ENCODE measurements at regions not wholly inside any gene's neighbourhood (a gene's known extent, or its start where the extent isn't known, plus 50 kb on each side); places are given as distances from the start of the nearest gene placed in this dataset.
"Not testable (repeated sequence)": the region's sequence is repeated elsewhere in the genome, so short reads cannot be mapped to it uniquely, and the experiment has no call there.

- H3K27ac Mint-ChIP-seq, result no peak overlapping the region
- no peak overlapping the region for H3K4me3 Mint-ChIP-seq
- H3K36me3 Mint-ChIP-seq (ENCODE audit: insufficient read depth in 2 of 2), result no peaks in the 10 kb centered on the region
- DNase-seq (no peak), ATAC-seq (replicated peaks in 1 of 2) (no peak)
- H3K9me3 Mint-ChIP-seq, result no peaks in the 10 kb centered on the region
- peaks cover 11% of the 10 kb centered on the region for H3K27me3 Mint-ChIP-seq (ENCODE audit: low read depth)
- H3K4me1 Mint-ChIP-seq (ENCODE audit: low read depth), result no peaks in the 10 kb centered on the region
Observed at GRCh38 chr6:167219967-167220512, 62.3 kb upstream of the GPR31 start.

GRCh38 chr6:167221400-167222201 is 63.8 kb upstream of the GPR31 start:
- ATAC-seq (replicated peaks in 1 of 2) (no peak), DNase-seq (no peak)
- H3K36me3 Mint-ChIP-seq (ENCODE audit: insufficient read depth in 2 of 2), result no peaks in the 10 kb centered on the region
- H3K27me3 Mint-ChIP-seq (ENCODE audit: low read depth), result peaks cover 14% of the 10 kb centered on the region
- no peaks in the 10 kb centered on the region for H3K9me3 Mint-ChIP-seq
- H3K4me1 Mint-ChIP-seq (ENCODE audit: low read depth), result no peaks in the 10 kb centered on the region
- no peak overlapping the region for H3K4me3 Mint-ChIP-seq
- H3K27ac Mint-ChIP-seq, result no peak overlapping the region

- H3K4me3 Mint-ChIP-seq; H3K4me1 Mint-ChIP-seq (ENCODE audit: low read depth); H3K27ac Mint-ChIP-seq; H3K36me3 Mint-ChIP-seq (ENCODE audit: insufficient read depth in 2 of 2); DNase-seq; H3K9me3 Mint-ChIP-seq; ATAC-seq (replicated peaks in 1 of 2): not testable (repeated sequence)
- peaks cover 25% of the 10 kb centered on the region for H3K27me3 Mint-ChIP-seq (ENCODE audit: low read depth)
Observed at GRCh38 chr6:167225566-167226382, 65.3 kb upstream of the UNC93A start.

GRCh38 chr6:167226383-167226685 is 64.8 kb upstream of the UNC93A start:
- Mint-ChIP-seq H3K4me3 (no peak overlapping the region), H3K27me3 (ENCODE audit: low read depth) (peaks cover 25% of the 10 kb centered on the region), H3K9me3 (no peaks in the 10 kb centered on the region), H3K36me3 (ENCODE audit: insufficient read depth in 2 of 2) (no peaks in the 10 kb centered on the region), H3K4me1 (ENCODE audit: low read depth) (no peaks in the 10 kb centered on the region), H3K27ac (no peak overlapping the region)
- no peak for ATAC-seq (replicated peaks in 1 of 2)
- DNase-seq, result no peak

- Mint-ChIP-seq H3K4me1 (ENCODE audit: low read depth) (no peaks in the 10 kb centered on the region), H3K27ac (no peak overlapping the region), H3K9me3 (no peaks in the 10 kb centered on the region), H3K36me3 (ENCODE audit: insufficient read depth in 2 of 2) (no peaks in the 10 kb centered on the region), H3K27me3 (ENCODE audit: low read depth) (peaks cover 25% of the 10 kb centered on the region), H3K4me3 (no peak overlapping the region)
- ATAC-seq (replicated peaks in 1 of 2) (no peak), DNase-seq (no peak)
Observed at GRCh38 chr6:167226791-167227190, 64.3 kb upstream of the UNC93A start.

- DNase-seq (no peak), ATAC-seq (replicated peaks in 1 of 2) (no peak)
- Mint-ChIP-seq H3K4me1 (ENCODE audit: low read depth) (no peaks in the 10 kb centered on the region), H3K4me3 (no peak overlapping the region), H3K27me3 (ENCODE audit: low read depth) (peaks cover 25% of the 10 kb centered on the region), H3K9me3 (no peaks in the 10 kb centered on the region), H3K27ac (no peak overlapping the region), H3K36me3 (ENCODE audit: insufficient read depth in 2 of 2) (no peaks in the 10 kb centered on the region)
Observed at GRCh38 chr6:167227984-167228383, 63.1 kb upstream of the UNC93A start.

GRCh38 chr6:167229586-167229985 is 61.5 kb upstream of the UNC93A start:
- H3K9me3 Mint-ChIP-seq, result no peaks in the 10 kb centered on the region
- DNase-seq (no peak), ATAC-seq (replicated peaks in 1 of 2) (no peak)
- H3K4me3 Mint-ChIP-seq, result no peak overlapping the region
- H3K36me3 Mint-ChIP-seq (ENCODE audit: insufficient read depth in 2 of 2), result no peaks in the 10 kb centered on the region
- H3K27ac Mint-ChIP-seq, result no peak overlapping the region
- peaks cover 29% of the 10 kb centered on the region for H3K27me3 Mint-ChIP-seq (ENCODE audit: low read depth)
- no peaks in the 10 kb centered on the region for H3K4me1 Mint-ChIP-seq (ENCODE audit: low read depth)

GRCh38 chr6:167230288-167230687 is 60.8 kb upstream of the UNC93A start:
- Mint-ChIP-seq H3K27me3 (ENCODE audit: low read depth) (peaks cover 34% of the 10 kb centered on the region), H3K4me1 (ENCODE audit: low read depth) (no peaks in the 10 kb centered on the region), H3K9me3 (no peaks in the 10 kb centered on the region), H3K36me3 (ENCODE audit: insufficient read depth in 2 of 2) (no peaks in the 10 kb centered on the region), H3K4me3 (no peak overlapping the region), H3K27ac (no peak overlapping the region)
- DNase-seq (no peak), ATAC-seq (replicated peaks in 1 of 2) (no peak)

GRCh38 chr6:167232356-167232755 is 58.8 kb upstream of the UNC93A start:
- no peak overlapping the region for H3K27ac Mint-ChIP-seq
- DNase-seq, result no peak
- no peak for ATAC-seq (replicated peaks in 1 of 2)
- peaks cover 25% of the 10 kb centered on the region for H3K27me3 Mint-ChIP-seq (ENCODE audit: low read depth)
- H3K4me3 Mint-ChIP-seq, result no peak overlapping the region
- H3K9me3 Mint-ChIP-seq, result no peaks in the 10 kb centered on the region
- no peaks in the 10 kb centered on the region for H3K4me1 Mint-ChIP-seq (ENCODE audit: low read depth)
- H3K36me3 Mint-ChIP-seq (ENCODE audit: insufficient read depth in 2 of 2), result no peaks in the 10 kb centered on the region

- Mint-ChIP-seq H3K27me3 (ENCODE audit: low read depth) (peaks cover 22% of the 10 kb centered on the region), H3K4me3 (no peak overlapping the region), H3K9me3 (no peaks in the 10 kb centered on the region), H3K4me1 (ENCODE audit: low read depth) (no peaks in the 10 kb centered on the region), H3K36me3 (ENCODE audit: insufficient read depth in 2 of 2) (no peaks in the 10 kb centered on the region), H3K27ac (no peak overlapping the region)
- ATAC-seq (replicated peaks in 1 of 2), result no peak
- DNase-seq, result no peak
Observed at GRCh38 chr6:167233490-167233889, 57.6 kb upstream of the UNC93A start.

- H3K9me3 Mint-ChIP-seq; H3K27ac Mint-ChIP-seq; H3K4me1 Mint-ChIP-seq (ENCODE audit: low read depth); DNase-seq; H3K36me3 Mint-ChIP-seq (ENCODE audit: insufficient read depth in 2 of 2); H3K4me3 Mint-ChIP-seq; ATAC-seq (replicated peaks in 1 of 2): not testable (repeated sequence)
- H3K27me3 Mint-ChIP-seq (ENCODE audit: low read depth), result peaks cover 22% of the 10 kb centered on the region
Observed at GRCh38 chr6:167234576-167234975, 56.5 kb upstream of the UNC93A start.

- H3K9me3 Mint-ChIP-seq, result no peaks in the 10 kb centered on the region
- H3K4me3 Mint-ChIP-seq, result no peak overlapping the region
- ATAC-seq (replicated peaks in 1 of 2), result no peak
Observed at GRCh38 chr6:167235005-167235404, 56.1 kb upstream of the UNC93A start.

GRCh38 chr6:167235421-167236238 is 55.5 kb upstream of the UNC93A start:
- Mint-ChIP-seq H3K27ac (no peak overlapping the region), H3K27me3 (ENCODE audit: low read depth) (peaks cover 22% of the 10 kb centered on the region), H3K9me3 (no peaks in the 10 kb centered on the region), H3K36me3 (ENCODE audit: insufficient read depth in 2 of 2) (no peaks in the 10 kb centered on the region), H3K4me3 (no peak overlapping the region), H3K4me1 (ENCODE audit: low read depth) (no peaks in the 10 kb centered on the region)
- ATAC-seq (replicated peaks in 1 of 2) (no peak), DNase-seq (no peak)

More at GRCh38 chr6:167235005-167235404, 56.1 kb upstream of the UNC93A start:
- H3K27ac Mint-ChIP-seq, result no peak overlapping the region
- no peaks in the 10 kb centered on the region for H3K4me1 Mint-ChIP-seq (ENCODE audit: low read depth)
- no peak for DNase-seq
- peaks cover 22% of the 10 kb centered on the region for H3K27me3 Mint-ChIP-seq (ENCODE audit: low read depth)
- H3K36me3 Mint-ChIP-seq (ENCODE audit: insufficient read depth in 2 of 2), result no peaks in the 10 kb centered on the region

All from activated T-cell treated with anti-CD3 and anti-CD28 coated beads, Interleukin-2, amount 50 U/mL, for 72 hours (primary cell).